IMR-90 (cell line): ENCODE measurements at regions not wholly inside any gene's neighbourhood (a gene's known extent, or its start where the extent isn't known, plus 50 kb on each side); places are given as distances from the start of the nearest gene placed in this dataset.

Experiments
- ATAC-seq: fragments of 200-7000 bp; cut with Tn5 transposase; 2 replicates; pipeline ENCODE4 v1.9.1; 2020; ENCODE audit warnings: low read depth, mild to moderate bottlenecking, moderate library complexity
- BruUV-seq: library from RNA; stranded (reverse); fragments of 400-500 nt; replicated peaks from 2 replicates; lab custom pipeline; 2021; lab: Mats Ljungman, UMichigan
- CTCF ChIA-PET: fragments of 300-600 bp; formaldehyde crosslinking; extraction: SDS; loops from one replicate; lab custom pipeline; 2021; ENCODE audit warnings: antibody characterized with exemption; lab: Yijun Ruan, JAX
- POLR2A ChIA-PET: fragments of 300-600 bp; sonication (Branson Sonifier 250); formaldehyde crosslinking; loops from one replicate; lab custom pipeline; 2022; ENCODE audit warnings: antibody characterized with exemption; ENCODE audit not compliant: unreplicated experiment; lab: Charles Lee
- DNase-seq: peaks from one replicate; pipeline ENCODE4 v3.0.0; 2013
- H2AFZ ChIP-seq: replicated peaks from 2 replicates; pipeline ENCODE3; 2013; ENCODE audit warnings: low read length, mild to moderate bottlenecking; ENCODE audit not compliant: poor library complexity
- H2AK5ac ChIP-seq: 2 replicates; pipeline ENCODE4 v1.6.1; 2013; ENCODE audit warnings: low read depth, low read length, inconsistent platforms
- H2AK9ac ChIP-seq: replicated peaks from 2 replicates; pipeline ENCODE3; 2013; ENCODE audit warnings: mild to moderate bottlenecking, low read depth, low read length, moderate library complexity; ENCODE audit not compliant: poor library complexity
- H2BK120ac ChIP-seq: 2 replicates; pipeline ENCODE4 v1.6.1; 2013; ENCODE audit warnings: low read depth, low read length, inconsistent platforms
- H2BK15ac ChIP-seq: 3 replicates; pipeline ENCODE4 v1.6.1; 2013; ENCODE audit warnings: low read depth, low read length, inconsistent platforms
- H2BK20ac ChIP-seq: 2 replicates; pipeline ENCODE4 v1.6.1; 2013; ENCODE audit warnings: low read depth, mild to moderate bottlenecking, inconsistent platforms, low read length, moderate library complexity
- H2BK5ac ChIP-seq: 2 replicates; pipeline ENCODE4 v1.6.1; 2013; ENCODE audit warnings: mild to moderate bottlenecking, low read depth, low read length, inconsistent platforms; ENCODE audit not compliant: poor library complexity, severe bottlenecking
- H3K14ac ChIP-seq: replicated peaks from 2 replicates; pipeline ENCODE4 v1.6.1; 2013; ENCODE audit warnings: low read depth, low read length, inconsistent platforms
- H3K18ac ChIP-seq: 2 replicates; pipeline ENCODE4 v1.6.1; 2013; ENCODE audit warnings: low read depth, low read length, control low read depth
- H3K23ac ChIP-seq: 2 replicates; pipeline ENCODE4 v1.6.1; 2013; ENCODE audit warnings: low read depth, low read length, inconsistent platforms
- H3K27ac ChIP-seq: 2 replicates; pipeline ENCODE4 v1.5.1; 2013; ENCODE audit warnings: mild to moderate bottlenecking, control low read depth, low read length; ENCODE audit not compliant: insufficient read depth
- H3K27me3 ChIP-seq: 2 replicates; pipeline ENCODE4 v1.6.1; 2013; ENCODE audit warnings: low read length; ENCODE audit not compliant: control insufficient read depth, insufficient read depth
- H3K36me3 ChIP-seq: 2 replicates; pipeline ENCODE4 v1.6.1; 2013; ENCODE audit warnings: low read length, mixed read lengths; ENCODE audit not compliant: control insufficient read depth, insufficient read depth
- H3K4ac ChIP-seq: 2 replicates; pipeline ENCODE4 v1.6.1; 2013; ENCODE audit warnings: low read depth, low read length, inconsistent platforms
- H3K4me1 ChIP-seq: 2 replicates; pipeline ENCODE4 v1.6.1; 2013; ENCODE audit warnings: low read length, mixed read lengths; ENCODE audit not compliant: control insufficient read depth, insufficient read depth
- H3K4me2 ChIP-seq: 2 replicates; pipeline ENCODE4 v1.6.1; 2013; ENCODE audit warnings: low read depth, mild to moderate bottlenecking, control low read depth, low read length, moderate library complexity
- H3K4me3 ChIP-seq: 2 replicates; pipeline ENCODE4 v1.5.1; 2013; ENCODE audit warnings: low read depth, mild to moderate bottlenecking, control low read depth, low read length, moderate library complexity; ENCODE audit not compliant: insufficient read depth
- H3K56ac ChIP-seq: 2 replicates; pipeline ENCODE4 v1.6.1; 2013; ENCODE audit warnings: low read length, inconsistent platforms; ENCODE audit not compliant: insufficient read depth; ENCODE audit errors: extremely low read depth
- H3K79me1 ChIP-seq, 2 experiments: 2 replicates each; pipeline ENCODE4 v1.6.1; 2013; ENCODE audit warnings: low read length in 2 of 2, inconsistent platforms in 1 of 2, low read depth in 1 of 2
- H3K9ac ChIP-seq: 2 replicates; pipeline ENCODE4 v1.6.1; 2013; ENCODE audit warnings: low read depth, low read length, control low read depth
- H3K9me1 ChIP-seq: 2 replicates; pipeline ENCODE4 v1.6.1; 2013; ENCODE audit warnings: low read length, inconsistent platforms; ENCODE audit not compliant: insufficient read depth
- H3K9me3 ChIP-seq: 2 replicates; pipeline ENCODE4 v1.6.1; 2013; ENCODE audit warnings: low read length; ENCODE audit not compliant: control insufficient read depth, insufficient read depth
- H4K20me1 ChIP-seq: 2 replicates; pipeline ENCODE4 v1.6.1; 2013; ENCODE audit warnings: low read length, inconsistent platforms; ENCODE audit not compliant: insufficient read depth
- H4K5ac ChIP-seq: 2 replicates; pipeline ENCODE4 v1.6.1; 2013; ENCODE audit warnings: mild to moderate bottlenecking, low read depth, low read length, control low read depth
- H4K8ac ChIP-seq, 2 experiments: 2 replicates each; pipeline ENCODE4 v1.6.1; 2013; ENCODE audit warnings: low read depth in 2 of 2, low read length in 2 of 2, control low read depth in 1 of 2, inconsistent platforms in 1 of 2
- H4K91ac ChIP-seq: 2 replicates; pipeline ENCODE4 v1.6.1; 2013; ENCODE audit warnings: low read depth, low read length, inconsistent platforms; ENCODE audit not compliant: insufficient read depth
- BHLHE40 ChIP-seq: fragments of 150-350 bp; IDR thresholded peaks from 2 replicates; pipeline ENCODE4 v1.6.1; 2016; ENCODE audit warnings: mild to moderate bottlenecking, low read depth, low read length
- CEBPB ChIP-seq: IDR thresholded peaks from 2 replicates; pipeline ENCODE4 v1.6.1; 2012; ENCODE audit warnings: low read depth, low read length, improper control_type of control experiment
- CHD1 ChIP-seq: IDR thresholded peaks from 2 replicates; pipeline ENCODE4 v1.6.1; 2012; ENCODE audit warnings: low read depth, low read length, improper control_type of control experiment
- MAZ ChIP-seq: IDR thresholded peaks from 2 replicates; pipeline ENCODE4 v1.6.1; 2012; ENCODE audit warnings: low read depth, mild to moderate bottlenecking, low read length, improper control_type of control experiment, moderate library complexity, borderline replicate concordance
- MXI1 ChIP-seq: IDR thresholded peaks from 2 replicates; pipeline ENCODE4 v1.6.1; 2012; ENCODE audit warnings: low read depth, mild to moderate bottlenecking, low read length, moderate library complexity, borderline replicate concordance
- NFE2L2 ChIP-seq: fragments of 150-350 bp; IDR thresholded peaks from 2 replicates; pipeline ENCODE4 v1.6.1; 2016; ENCODE audit warnings: low read depth, mild to moderate bottlenecking, low read length
- POLR2A ChIP-seq: IDR thresholded peaks from 2 replicates; pipeline ENCODE4 v1.6.1; 2012; ENCODE audit warnings: mild to moderate bottlenecking, low read depth, low read length
- RAD21 ChIP-seq: IDR thresholded peaks from 2 replicates; pipeline ENCODE4 v1.6.1; 2012; ENCODE audit warnings: low read length, improper control_type of control experiment
- RCOR1 ChIP-seq: IDR thresholded peaks from 2 replicates; pipeline ENCODE4 v1.6.1; 2012; ENCODE audit warnings: mild to moderate bottlenecking, low read length, improper control_type of control experiment; ENCODE audit not compliant: insufficient replicate concordance
- RFX5 ChIP-seq: IDR thresholded peaks from 2 replicates; pipeline ENCODE4 v1.8.0; 2012; ENCODE audit warnings: low read depth, mild to moderate bottlenecking, low read length, moderate library complexity
- SMC3 ChIP-seq: fragments of 150-350 bp; IDR thresholded peaks from 2 replicates; pipeline ENCODE4 v1.6.1; 2016; ENCODE audit warnings: low read depth, mild to moderate bottlenecking, antibody characterized with exemption, low read length, moderate library complexity
- WGBS, 2 experiments: methylation state at CpG; one replicate each; pipeline versions ENCODE4 v1.1.5 to v1.1.7; 2013; ENCODE audit warnings: missing lambda C conversion rate in 2 of 2; ENCODE audit not compliant: insufficient read length in 1 of 2; ENCODE audit errors: extremely low coverage in 2 of 2; 5-methylcytosine and 5-hydroxymethylcytosine counted together
- dilution Hi-C: fragments of 300-500 bp; cut with HindIII; formaldehyde crosslinking; loops from one replicate; pipeline ENCODE4 v1.14.3; 2018; ENCODE audit warnings: low sequenced_read_pairs; ENCODE audit not compliant: unreplicated experiment
- in situ Hi-C: fragments of 300-500 bp; cut with MboI; formaldehyde crosslinking; loops from 3 replicates; pipeline ENCODE4 v1.14.3; 2019; ENCODE audit warnings: low sequenced_read_pairs, inconsistent platforms, mixed read lengths
- intact Hi-C: fragments of 100-400 bp; cut with micrococcal nuclease; formaldehyde crosslinking; loops from 2 replicates; pipeline ENCODE4 v1.10.0; 2022
- TF ChIP-seq, protein P1 (sequence below): fragments of 150-350 bp; IDR thresholded peaks from 2 replicates; pipeline ENCODE4 v1.6.1; 2017; ENCODE audit warnings: mild to moderate bottlenecking, antibody characterized with exemption, low read length, low read depth
- TF ChIP-seq, protein P2 (sequence below): fragments of 150-350 bp; IDR thresholded peaks from 2 replicates; pipeline ENCODE4 v1.6.1; 2016; ENCODE audit warnings: low read depth, mild to moderate bottlenecking, low read length, moderate library complexity, borderline replicate concordance
- TF ChIP-seq, protein P3 (sequence below): conservative IDR thresholded peaks from 2 replicates; pipeline ENCODE4 v1.5.1; 2012; ENCODE audit warnings: mild to moderate bottlenecking, low read depth, low read length, improper control_type of control experiment

DNA sequence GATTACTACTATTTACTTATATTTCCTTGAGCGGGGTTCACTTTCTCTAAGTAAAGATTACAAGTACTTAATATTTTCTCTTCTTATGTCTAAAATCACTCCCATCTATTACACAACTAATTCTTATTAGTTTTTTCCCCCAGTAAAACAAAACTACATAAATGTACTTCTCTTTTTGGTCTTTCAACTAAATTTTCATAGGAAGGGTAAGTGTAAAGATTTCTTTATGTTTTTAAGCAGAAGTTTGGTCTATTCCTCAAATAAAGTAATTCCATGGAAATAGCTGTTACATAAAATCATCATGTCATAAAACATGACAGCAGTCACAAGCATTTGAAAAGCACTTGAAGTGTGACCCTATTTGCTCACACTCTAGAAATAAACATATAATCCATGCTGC, 249.0 kb downstream of the ZEB2 start:
- intact Hi-C loops: no loop called here
- WGBS, 2 experiments: no CpG with 5 or more reads among the region's 1 CpG
- CTCF ChIA-PET: no interaction called here

More for the DNA sequence above, 249.0 kb downstream of the ZEB2 start:
- Histone ChIP-seq H2AFZ (no peak overlapping the region), H2BK5ac (no peak overlapping the region), H3K9me3 (no peaks in the 10 kb centered on the region), H4K8ac (no peak overlapping the region), H4K20me1 (no peaks in the 10 kb centered on the region), H3K4me1 (no peaks in the 10 kb centered on the region), H3K56ac (no peak overlapping the region), H3K18ac (no peak overlapping the region), H2AK5ac (no peak overlapping the region), H3K4ac (no peak overlapping the region), H3K14ac (no peak overlapping the region), H3K9me1 (no peaks in the 10 kb centered on the region), H4K91ac (no peak overlapping the region), H2AK9ac (no peak overlapping the region), H3K79me1 (peaks cover 0 to 2% of the 10 kb centered on the region in 2 experiments; a peak in 1 of 4 replicates), H3K9ac (no peak overlapping the region), H2BK20ac (no peak overlapping the region), H3K27ac (no peak overlapping the region), H3K4me3 (no peak overlapping the region), H3K4me2 (no peak overlapping the region), H2BK120ac (no peak overlapping the region), H3K23ac (no peak overlapping the region), H4K5ac (no peak overlapping the region), H3K27me3 (no peaks in the 10 kb centered on the region), H2BK15ac (no peak overlapping the region), H3K36me3 (no peaks in the 10 kb centered on the region)
- TF ChIP-seq, protein P1, sequence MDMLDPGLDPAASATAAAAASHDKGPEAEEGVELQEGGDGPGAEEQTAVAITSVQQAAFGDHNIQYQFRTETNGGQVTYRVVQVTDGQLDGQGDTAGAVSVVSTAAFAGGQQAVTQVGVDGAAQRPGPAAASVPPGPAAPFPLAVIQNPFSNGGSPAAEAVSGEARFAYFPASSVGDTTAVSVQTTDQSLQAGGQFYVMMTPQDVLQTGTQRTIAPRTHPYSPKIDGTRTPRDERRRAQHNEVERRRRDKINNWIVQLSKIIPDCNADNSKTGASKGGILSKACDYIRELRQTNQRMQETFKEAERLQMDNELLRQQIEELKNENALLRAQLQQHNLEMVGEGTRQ: no peak
- no peak for TF ChIP-seq NFE2L2
- no peak for TF ChIP-seq POLR2A
- TF ChIP-seq CEBPB: no peak
- TF ChIP-seq MXI1: no peak
- TF ChIP-seq, protein P2, sequence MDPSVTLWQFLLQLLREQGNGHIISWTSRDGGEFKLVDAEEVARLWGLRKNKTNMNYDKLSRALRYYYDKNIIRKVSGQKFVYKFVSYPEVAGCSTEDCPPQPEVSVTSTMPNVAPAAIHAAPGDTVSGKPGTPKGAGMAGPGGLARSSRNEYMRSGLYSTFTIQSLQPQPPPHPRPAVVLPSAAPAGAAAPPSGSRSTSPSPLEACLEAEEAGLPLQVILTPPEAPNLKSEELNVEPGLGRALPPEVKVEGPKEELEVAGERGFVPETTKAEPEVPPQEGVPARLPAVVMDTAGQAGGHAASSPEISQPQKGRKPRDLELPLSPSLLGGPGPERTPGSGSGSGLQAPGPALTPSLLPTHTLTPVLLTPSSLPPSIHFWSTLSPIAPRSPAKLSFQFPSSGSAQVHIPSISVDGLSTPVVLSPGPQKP: no peak
- TF ChIP-seq BHLHE40: no peak
- TF ChIP-seq, protein P3, sequence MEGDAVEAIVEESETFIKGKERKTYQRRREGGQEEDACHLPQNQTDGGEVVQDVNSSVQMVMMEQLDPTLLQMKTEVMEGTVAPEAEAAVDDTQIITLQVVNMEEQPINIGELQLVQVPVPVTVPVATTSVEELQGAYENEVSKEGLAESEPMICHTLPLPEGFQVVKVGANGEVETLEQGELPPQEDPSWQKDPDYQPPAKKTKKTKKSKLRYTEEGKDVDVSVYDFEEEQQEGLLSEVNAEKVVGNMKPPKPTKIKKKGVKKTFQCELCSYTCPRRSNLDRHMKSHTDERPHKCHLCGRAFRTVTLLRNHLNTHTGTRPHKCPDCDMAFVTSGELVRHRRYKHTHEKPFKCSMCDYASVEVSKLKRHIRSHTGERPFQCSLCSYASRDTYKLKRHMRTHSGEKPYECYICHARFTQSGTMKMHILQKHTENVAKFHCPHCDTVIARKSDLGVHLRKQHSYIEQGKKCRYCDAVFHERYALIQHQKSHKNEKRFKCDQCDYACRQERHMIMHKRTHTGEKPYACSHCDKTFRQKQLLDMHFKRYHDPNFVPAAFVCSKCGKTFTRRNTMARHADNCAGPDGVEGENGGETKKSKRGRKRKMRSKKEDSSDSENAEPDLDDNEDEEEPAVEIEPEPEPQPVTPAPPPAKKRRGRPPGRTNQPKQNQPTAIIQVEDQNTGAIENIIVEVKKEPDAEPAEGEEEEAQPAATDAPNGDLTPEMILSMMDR: no peak
- TF ChIP-seq RAD21: no peak
- TF ChIP-seq RFX5: no peak
- TF ChIP-seq MAZ: no peak
- no peak for TF ChIP-seq SMC3
- TF ChIP-seq RCOR1: no peak
- no peak for TF ChIP-seq CHD1
- in situ Hi-C loops (no loop called here), dilution Hi-C loops (no loop called here)
- BruUV-seq: no TSS peak
- DNase-seq: no peak
- no peak for ATAC-seq
- POLR2A ChIA-PET: no interaction called here
